Neutrophil (primary cell): ENCODE measurements at regions not wholly inside any gene's neighbourhood (a gene's known extent, or its start where the extent isn't known, plus 50 kb on each side); places are given as distances from the start of the nearest gene placed in this dataset.

Experiments
- H3K27ac ChIP-seq: fragments of 200-600 bp; sonication (generic); 2 replicates; pipeline ENCODE4 v1.5.1; 2016; ENCODE audit warnings: mild to moderate bottlenecking, moderate library complexity
- H3K27me3 ChIP-seq: fragments of 200-600 bp; sonication (generic); 2 replicates; pipeline ENCODE4 v1.6.0; 2016; ENCODE audit warnings: mild to moderate bottlenecking
- H3K36me3 ChIP-seq: fragments of 200-600 bp; sonication (generic); 2 replicates; pipeline ENCODE4 v1.5.1; 2017
- H3K4me1 ChIP-seq, 2 experiments: fragments of 200-600 bp in 1 of 2; sonication (generic) in 1 of 2; 1 replicate in 1 of 2; 2 replicates in 1 of 2; pipeline versions ENCODE4 v1.5.1 to v1.6.1; 2013 to 2016; ENCODE audit warnings: low read depth in 1 of 2, low read length in 1 of 2, mild to moderate bottlenecking in 1 of 2, moderate library complexity in 1 of 2; ENCODE audit not compliant: control insufficient read depth in 1 of 2, insufficient read depth in 1 of 2
- H3K4me3 ChIP-seq, 2 experiments: fragments of 200-600 bp in 1 of 2; sonication (generic) in 1 of 2; 1 replicate in 1 of 2; 2 replicates in 1 of 2; pipeline ENCODE4 v1.5.1; 2013 to 2016; ENCODE audit warnings: low read depth in 1 of 2, low read length in 1 of 2, mild to moderate bottlenecking in 1 of 2, moderate library complexity in 1 of 2
- H3K9me3 ChIP-seq: fragments of 200-600 bp; sonication (generic); 2 replicates; pipeline ENCODE4 v1.5.1; 2016
- TF ChIP-seq, protein P1 (sequence below): fragments of 200-600 bp; sonication (generic); IDR thresholded peaks from 2 replicates; pipeline ENCODE4 v1.5.1; 2016; ENCODE audit warnings: antibody characterized with exemption

DNA sequence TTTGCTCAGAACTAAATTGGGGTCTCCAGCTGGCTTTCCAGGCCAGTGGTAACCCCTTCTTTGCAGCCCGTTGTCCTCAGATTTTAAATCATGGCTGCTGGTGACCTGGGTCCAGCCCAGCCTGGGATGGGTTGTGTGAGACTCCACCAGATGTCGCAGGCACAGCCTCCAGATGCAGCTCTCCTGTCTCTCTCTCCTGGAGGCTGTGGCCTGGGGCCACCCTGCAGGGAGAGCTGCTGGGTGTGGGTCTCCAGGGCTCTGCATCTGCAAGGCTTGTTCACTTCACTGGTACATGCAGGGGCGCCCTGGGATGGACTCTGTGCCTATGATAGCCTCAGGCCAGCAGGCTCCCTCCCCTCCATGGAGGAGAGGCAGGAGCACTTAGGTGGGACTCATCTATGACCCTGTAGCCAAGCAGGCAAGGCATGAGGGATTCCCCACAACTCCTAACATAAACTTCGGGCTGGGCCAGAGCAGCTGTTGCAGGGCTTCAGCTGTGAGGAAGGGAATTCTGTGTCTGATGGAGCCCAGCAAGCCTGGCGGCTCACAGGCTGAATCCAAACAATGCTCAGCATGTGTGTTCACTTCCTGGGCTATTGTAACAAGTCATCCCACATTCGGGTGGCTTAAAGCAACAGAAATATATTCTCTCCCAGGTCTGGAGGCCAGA, 94.7 kb upstream of the NXT1 start:
- H3K27me3 ChIP-seq = no peaks in the 10 kb centered on the region
- H3K9me3 ChIP-seq = no peaks in the 10 kb centered on the region
- H3K4me3 ChIP-seq = no peak overlapping the region
- H3K27ac ChIP-seq = no peak overlapping the region
- no peaks in the 10 kb centered on the region for H3K36me3 ChIP-seq
- TF ChIP-seq, protein P1, sequence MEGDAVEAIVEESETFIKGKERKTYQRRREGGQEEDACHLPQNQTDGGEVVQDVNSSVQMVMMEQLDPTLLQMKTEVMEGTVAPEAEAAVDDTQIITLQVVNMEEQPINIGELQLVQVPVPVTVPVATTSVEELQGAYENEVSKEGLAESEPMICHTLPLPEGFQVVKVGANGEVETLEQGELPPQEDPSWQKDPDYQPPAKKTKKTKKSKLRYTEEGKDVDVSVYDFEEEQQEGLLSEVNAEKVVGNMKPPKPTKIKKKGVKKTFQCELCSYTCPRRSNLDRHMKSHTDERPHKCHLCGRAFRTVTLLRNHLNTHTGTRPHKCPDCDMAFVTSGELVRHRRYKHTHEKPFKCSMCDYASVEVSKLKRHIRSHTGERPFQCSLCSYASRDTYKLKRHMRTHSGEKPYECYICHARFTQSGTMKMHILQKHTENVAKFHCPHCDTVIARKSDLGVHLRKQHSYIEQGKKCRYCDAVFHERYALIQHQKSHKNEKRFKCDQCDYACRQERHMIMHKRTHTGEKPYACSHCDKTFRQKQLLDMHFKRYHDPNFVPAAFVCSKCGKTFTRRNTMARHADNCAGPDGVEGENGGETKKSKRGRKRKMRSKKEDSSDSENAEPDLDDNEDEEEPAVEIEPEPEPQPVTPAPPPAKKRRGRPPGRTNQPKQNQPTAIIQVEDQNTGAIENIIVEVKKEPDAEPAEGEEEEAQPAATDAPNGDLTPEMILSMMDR = no peak
- H3K4me1 ChIP-seq = peaks cover 35 to 79% of the 10 kb centered on the region in 2 experiments

DNA sequence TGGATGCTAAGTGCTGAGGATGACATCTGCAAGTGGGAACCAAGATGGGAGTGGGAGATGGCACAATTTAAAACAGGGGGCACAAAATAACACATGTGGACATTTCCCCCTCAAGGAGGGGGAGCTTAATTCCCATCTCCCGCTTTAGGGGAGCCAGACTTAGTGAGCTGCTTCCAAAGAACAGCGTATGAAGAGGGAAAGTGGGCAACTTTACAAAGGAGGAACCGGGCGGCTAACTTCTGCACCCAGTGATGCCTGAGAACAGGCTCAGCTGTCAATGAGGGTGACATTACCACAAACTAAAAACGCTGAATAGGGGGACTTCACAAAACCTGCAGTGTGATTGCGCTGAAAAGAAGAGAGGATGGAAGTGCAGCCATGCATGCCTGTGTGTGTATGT, 95.5 kb upstream of the NXT1 start:
- Histone ChIP-seq H3K36me3 (no peaks in the 10 kb centered on the region), H3K4me1 (peaks cover 35 to 79% of the 10 kb centered on the region in 2 experiments), H3K9me3 (no peaks in the 10 kb centered on the region), H3K4me3 (no peak overlapping the region), H3K27ac (no peak overlapping the region), H3K27me3 (no peaks in the 10 kb centered on the region)
- TF ChIP-seq, protein P1 = no peak

DNA sequence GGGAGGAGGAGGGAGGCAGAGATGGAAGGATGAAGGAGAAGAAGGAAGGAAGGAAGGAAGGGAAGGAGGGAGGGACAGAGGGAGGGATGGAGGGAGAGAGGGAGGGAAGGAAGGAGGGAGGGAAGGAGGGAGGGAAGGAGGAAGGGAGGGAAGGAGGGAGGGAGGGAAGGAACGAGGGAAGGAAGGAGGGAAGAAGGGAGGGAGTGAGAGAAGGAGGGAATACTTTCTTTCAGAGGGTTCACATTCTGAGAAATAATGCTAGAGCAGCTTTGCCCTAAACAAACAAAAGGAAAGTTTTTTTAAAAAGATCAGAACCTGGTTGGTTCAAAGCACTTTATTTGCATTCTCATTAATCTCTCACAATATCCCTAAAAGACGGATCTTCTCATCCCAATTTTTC, 96.1 kb upstream of the NXT1 start:
- H3K27ac ChIP-seq = no peak overlapping the region
- no peaks in the 10 kb centered on the region for H3K36me3 ChIP-seq
- H3K27me3 ChIP-seq = no peaks in the 10 kb centered on the region
- TF ChIP-seq, protein P1 = no peak
- no peaks in the 10 kb centered on the region for H3K9me3 ChIP-seq
- no peak overlapping the region for H3K4me3 ChIP-seq
- H3K4me1 ChIP-seq = peaks cover 35 to 79% of the 10 kb centered on the region in 2 experiments

DNA sequence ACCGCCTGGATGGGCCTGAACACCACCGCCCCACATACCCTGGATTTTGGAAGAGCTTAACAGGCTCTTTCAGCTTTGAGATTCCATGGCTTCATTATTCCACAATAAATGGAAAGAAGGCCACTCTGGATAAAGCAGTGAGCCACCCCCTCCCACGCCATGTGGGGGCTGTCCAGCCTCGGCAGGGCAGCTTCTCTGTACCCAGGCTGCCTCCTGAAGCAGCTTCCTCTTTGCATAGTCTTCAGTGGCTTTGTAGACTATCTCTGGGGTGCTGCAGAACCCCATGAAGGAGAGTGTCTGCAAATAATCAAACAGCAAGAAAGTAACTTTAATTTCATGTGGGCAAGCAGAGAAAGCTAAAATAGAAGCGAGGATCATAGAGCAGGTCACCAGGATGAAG, 96.6 kb upstream of the NXT1 start:
- Histone ChIP-seq H3K4me1 (peaks cover 35 to 78% of the 10 kb centered on the region in 2 experiments), H3K9me3 (no peaks in the 10 kb centered on the region), H3K4me3 (no peak overlapping the region), H3K27me3 (no peaks in the 10 kb centered on the region), H3K36me3 (no peaks in the 10 kb centered on the region), H3K27ac (no peak overlapping the region)
- TF ChIP-seq, protein P1 = no peak

DNA sequence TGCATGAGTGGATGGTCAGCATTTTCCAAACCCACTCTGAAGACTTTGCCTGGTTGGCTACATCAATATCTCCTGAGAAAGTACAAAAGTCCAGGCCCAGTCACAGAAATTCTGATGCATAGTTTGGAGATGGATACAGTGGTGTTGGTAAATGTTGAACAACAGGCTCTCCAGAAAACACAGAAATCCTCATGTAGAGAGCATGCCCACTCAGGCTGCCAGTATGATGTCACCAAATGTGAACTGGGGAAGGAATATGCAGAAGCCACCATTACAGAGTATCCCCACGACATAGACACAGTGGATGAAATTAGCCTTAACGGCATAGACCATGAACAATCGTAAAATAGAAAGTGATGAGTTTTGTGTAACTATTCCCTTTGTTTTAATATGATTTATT, 97.1 kb upstream of the NXT1 start:
- Histone ChIP-seq H3K27ac (no peak overlapping the region), H3K27me3 (no peaks in the 10 kb centered on the region), H3K36me3 (no peaks in the 10 kb centered on the region), H3K4me3 (no peak overlapping the region), H3K4me1 (peaks cover 31 to 73% of the 10 kb centered on the region in 2 experiments), H3K9me3 (no peaks in the 10 kb centered on the region)
- TF ChIP-seq, protein P1 = no peak
